Ishikawa (cell line): ENCODE measurements at regions not wholly inside any gene's neighbourhood (a gene's known extent, or its start where the extent isn't known, plus 50 kb on each side); places are given as distances from the start of the nearest gene placed in this dataset.

Experiments used
- CEBPB ChIP-seq: IDR thresholded peaks from 2 replicates; pipeline ENCODE4 v1.6.1; 2012
- CREB1 ChIP-seq: IDR thresholded peaks from 2 replicates; pipeline ENCODE4 v1.6.1; 2012; ENCODE audit warnings: low read depth
- NFIC ChIP-seq: IDR thresholded peaks from 2 replicates; pipeline ENCODE4 v1.6.1; 2012
- RAD21 ChIP-seq: IDR thresholded peaks from 2 replicates; pipeline ENCODE4 v1.6.1; 2012; ENCODE audit warnings: low read depth
- TAF1 ChIP-seq: IDR thresholded peaks from 2 replicates; pipeline ENCODE4 v1.6.1; 2012; ENCODE audit warnings: low read depth, mild to moderate bottlenecking
- ZBTB7A ChIP-seq: IDR thresholded peaks from 2 replicates; pipeline ENCODE4 v1.6.1; 2012; ENCODE audit warnings: low read depth
- TF ChIP-seq, protein P1 (sequence below): IDR thresholded peaks from 2 replicates; pipeline ENCODE4 v1.6.1; 2012; ENCODE audit warnings: low read depth, mild to moderate bottlenecking
- TF ChIP-seq, protein P2 (sequence below): IDR thresholded peaks from 2 replicates; pipeline ENCODE4 v1.6.1; 2012

DNA sequence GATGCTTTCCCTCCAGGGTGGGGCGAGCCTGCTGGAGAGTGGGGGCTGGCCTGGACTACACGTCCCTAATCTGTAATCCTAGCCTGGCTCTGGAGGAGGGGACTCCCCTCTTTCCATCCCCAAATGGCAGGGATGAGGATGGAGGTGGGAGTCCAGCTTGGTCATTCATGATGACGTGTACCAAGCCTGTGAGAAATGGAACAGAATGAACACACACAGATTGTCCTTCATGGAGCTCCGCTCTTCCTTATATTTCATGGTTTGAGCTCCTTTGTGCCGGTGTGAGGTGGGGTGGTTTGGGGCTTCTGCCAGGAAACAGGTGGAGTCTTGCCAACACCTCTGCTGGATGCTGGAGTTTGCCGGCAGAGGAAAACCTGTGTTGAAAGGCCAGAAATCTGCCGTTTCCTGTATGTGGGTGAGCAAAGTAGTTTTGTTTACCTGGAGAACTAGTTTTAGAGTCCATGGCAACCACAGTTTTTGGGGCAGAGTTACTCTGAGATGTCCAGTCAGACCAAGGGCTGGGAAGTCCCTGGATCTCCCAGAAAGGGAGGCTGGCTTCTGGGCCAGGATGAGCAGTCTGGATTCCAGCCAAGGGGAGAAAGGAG, 417.6 kb upstream of the MEX3C start:
- TF ChIP-seq CREB1 = no peak
- TF ChIP-seq, protein P1, sequence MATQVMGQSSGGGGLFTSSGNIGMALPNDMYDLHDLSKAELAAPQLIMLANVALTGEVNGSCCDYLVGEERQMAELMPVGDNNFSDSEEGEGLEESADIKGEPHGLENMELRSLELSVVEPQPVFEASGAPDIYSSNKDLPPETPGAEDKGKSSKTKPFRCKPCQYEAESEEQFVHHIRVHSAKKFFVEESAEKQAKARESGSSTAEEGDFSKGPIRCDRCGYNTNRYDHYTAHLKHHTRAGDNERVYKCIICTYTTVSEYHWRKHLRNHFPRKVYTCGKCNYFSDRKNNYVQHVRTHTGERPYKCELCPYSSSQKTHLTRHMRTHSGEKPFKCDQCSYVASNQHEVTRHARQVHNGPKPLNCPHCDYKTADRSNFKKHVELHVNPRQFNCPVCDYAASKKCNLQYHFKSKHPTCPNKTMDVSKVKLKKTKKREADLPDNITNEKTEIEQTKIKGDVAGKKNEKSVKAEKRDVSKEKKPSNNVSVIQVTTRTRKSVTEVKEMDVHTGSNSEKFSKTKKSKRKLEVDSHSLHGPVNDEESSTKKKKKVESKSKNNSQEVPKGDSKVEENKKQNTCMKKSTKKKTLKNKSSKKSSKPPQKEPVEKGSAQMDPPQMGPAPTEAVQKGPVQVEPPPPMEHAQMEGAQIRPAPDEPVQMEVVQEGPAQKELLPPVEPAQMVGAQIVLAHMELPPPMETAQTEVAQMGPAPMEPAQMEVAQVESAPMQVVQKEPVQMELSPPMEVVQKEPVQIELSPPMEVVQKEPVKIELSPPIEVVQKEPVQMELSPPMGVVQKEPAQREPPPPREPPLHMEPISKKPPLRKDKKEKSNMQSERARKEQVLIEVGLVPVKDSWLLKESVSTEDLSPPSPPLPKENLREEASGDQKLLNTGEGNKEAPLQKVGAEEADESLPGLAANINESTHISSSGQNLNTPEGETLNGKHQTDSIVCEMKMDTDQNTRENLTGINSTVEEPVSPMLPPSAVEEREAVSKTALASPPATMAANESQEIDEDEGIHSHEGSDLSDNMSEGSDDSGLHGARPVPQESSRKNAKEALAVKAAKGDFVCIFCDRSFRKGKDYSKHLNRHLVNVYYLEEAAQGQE = no peak
- TF ChIP-seq CEBPB = no peak
- no peak for TF ChIP-seq TAF1
- TF ChIP-seq, protein P2, sequence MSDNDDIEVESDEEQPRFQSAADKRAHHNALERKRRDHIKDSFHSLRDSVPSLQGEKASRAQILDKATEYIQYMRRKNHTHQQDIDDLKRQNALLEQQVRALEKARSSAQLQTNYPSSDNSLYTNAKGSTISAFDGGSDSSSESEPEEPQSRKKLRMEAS = no peak
- TF ChIP-seq NFIC = no peak
- no peak for TF ChIP-seq RAD21
- TF ChIP-seq ZBTB7A = no peak
